GM10266 (cell line): ENCODE measurements at regions not wholly inside any gene's neighbourhood (a gene's known extent, or its start where the extent isn't known, plus 50 kb on each side); places are given as distances from the start of the nearest gene placed in this dataset.

ENCODE experiments used
- DNase-seq: peaks from one replicate; pipeline ENCODE4 v3.0.0; 2012; ENCODE audit errors: extremely low spot score
- TF ChIP-seq, protein P1 (sequence below): IDR thresholded peaks from 2 replicates; pipeline ENCODE4 v1.5.1; 2012; ENCODE audit warnings: mild to moderate bottlenecking, low read depth; ENCODE audit not compliant: control insufficient read depth, insufficient read depth; ENCODE audit errors: missing control alignments

DNA sequence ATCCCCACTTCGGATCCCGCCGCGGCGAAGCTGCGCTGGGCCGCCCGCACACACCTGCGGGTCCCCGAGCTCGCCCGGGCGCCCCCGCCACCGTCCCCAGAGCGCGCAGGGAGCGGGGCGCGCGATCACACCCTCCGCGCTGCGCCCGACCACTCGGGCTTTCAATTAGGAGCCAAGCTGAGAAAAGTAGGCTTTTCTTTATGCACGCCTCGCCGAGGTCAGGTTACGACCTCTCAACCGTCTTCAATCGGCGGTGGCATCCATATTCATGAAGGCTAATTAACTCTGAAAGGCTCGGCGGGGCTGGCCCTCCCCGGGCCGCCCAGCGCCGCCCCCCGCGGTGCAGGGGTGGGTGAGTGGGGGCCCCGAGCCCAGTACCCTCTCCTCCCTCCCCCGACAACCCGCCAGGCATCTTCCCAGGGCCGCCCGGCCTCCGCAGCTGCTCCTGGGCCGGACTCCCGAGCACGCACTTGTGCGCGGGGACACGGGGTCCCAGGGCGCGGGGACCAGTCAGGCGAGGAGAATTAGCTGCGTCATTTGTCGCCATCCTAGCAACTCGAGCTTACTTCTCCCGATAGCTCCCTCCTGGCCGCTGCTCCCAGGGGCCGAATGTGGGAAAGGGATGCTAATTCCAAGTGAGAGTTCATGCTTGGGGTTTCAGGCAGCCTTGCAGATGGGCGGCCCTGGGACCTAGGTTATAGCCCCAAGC is 155.5 kb upstream of the LYZL2 start:
- peak; percentile 74 for DNase-seq
- TF ChIP-seq, protein P1, sequence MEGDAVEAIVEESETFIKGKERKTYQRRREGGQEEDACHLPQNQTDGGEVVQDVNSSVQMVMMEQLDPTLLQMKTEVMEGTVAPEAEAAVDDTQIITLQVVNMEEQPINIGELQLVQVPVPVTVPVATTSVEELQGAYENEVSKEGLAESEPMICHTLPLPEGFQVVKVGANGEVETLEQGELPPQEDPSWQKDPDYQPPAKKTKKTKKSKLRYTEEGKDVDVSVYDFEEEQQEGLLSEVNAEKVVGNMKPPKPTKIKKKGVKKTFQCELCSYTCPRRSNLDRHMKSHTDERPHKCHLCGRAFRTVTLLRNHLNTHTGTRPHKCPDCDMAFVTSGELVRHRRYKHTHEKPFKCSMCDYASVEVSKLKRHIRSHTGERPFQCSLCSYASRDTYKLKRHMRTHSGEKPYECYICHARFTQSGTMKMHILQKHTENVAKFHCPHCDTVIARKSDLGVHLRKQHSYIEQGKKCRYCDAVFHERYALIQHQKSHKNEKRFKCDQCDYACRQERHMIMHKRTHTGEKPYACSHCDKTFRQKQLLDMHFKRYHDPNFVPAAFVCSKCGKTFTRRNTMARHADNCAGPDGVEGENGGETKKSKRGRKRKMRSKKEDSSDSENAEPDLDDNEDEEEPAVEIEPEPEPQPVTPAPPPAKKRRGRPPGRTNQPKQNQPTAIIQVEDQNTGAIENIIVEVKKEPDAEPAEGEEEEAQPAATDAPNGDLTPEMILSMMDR: no peak

DNA sequence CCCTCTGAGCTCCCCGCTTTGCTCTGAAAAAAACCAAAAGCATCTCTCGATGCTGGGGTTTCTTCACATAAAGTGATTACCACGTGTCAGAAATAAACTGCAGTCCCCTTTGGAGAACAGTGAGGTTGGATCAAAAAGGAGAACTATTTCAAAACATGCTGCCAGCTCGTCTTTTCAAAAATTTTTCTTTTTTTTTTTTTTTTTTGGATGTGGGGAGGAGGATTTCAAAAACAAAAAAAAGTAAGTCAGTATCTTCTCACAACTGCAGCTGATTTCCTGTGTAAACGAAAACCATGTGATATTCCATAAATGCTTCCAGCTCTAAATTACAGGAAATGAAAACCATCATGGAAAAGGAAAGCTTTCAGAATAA is 155.0 kb upstream of the LYZL2 start:
- TF ChIP-seq, protein P1: no peak
- DNase-seq: no peak

DNA sequence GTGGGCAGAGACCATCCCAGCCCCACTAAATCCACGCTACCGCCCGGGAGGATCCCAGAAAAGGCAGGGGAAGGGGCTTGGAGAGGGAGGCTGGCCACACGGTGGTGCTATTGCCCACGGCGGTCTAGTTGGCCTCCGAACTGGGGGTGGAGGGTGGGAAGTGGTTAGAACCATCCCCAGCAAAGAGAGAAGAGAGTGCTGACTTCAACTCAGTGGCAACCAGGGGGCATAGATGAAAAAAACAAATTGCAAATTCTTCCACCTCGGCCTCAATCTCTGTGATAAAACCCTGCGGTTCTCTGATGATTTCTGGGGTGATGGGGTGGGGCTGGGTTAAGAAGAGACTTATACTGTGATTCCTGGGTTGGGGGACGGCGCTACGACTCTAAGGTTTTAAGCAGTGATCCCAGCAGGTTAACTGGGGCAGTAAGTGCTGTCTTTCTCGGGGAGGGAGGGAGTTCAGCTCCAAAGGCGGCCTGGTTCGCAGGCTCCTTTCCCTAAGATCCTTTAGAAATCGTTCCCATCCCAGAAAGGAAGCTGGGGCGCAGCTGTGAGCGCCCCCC is 154.5 kb upstream of the LYZL2 start:
- TF ChIP-seq, protein P1: peak; percentile 85
- DNase-seq: peak; percentile 91

DNA sequence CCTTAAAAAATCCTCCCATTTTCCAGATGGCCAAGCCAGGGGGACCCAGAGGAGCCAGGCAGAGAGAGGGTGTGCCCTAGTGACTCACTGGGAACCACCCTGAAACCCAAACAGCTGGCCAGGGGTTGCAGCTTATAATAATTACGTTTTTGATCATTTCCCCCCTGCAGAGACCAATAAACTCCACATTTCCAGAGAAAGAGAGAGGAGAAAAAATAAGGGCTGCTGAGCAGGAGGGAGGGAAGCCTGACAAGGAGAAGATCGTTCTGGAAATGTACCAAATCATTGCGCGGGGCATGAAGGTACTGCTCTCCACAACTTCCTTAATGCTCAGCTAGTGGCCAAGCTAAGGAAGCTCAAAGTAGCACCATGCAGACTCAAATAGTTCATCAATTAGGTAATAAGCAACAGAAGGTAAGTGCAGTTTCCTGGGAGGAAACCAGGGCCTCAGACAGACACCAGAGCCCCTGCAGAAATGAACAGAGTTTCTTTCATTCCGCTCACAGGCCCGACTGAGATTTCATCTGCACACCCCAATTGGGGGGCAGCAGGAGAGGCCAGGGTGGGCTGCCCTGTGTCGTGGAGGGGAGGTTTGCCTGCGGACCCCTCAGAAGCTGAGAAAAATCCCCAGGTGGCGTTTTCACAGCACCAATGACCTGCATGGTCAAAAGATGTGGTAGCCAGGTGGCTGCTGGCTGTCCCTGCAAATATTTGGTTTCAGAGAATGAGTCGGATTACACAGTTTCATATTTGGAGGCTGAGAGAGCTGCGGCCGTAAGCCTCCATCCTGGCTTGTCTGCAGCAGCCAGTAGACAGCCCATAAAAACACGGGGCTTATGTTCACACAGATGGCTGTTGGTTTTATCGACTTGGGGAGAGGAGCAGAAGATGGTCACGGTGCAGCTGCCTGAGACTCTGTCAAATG is 153.2 kb upstream of the LYZL2 start:
- TF ChIP-seq, protein P1: no peak
- no peak for DNase-seq

DNA sequence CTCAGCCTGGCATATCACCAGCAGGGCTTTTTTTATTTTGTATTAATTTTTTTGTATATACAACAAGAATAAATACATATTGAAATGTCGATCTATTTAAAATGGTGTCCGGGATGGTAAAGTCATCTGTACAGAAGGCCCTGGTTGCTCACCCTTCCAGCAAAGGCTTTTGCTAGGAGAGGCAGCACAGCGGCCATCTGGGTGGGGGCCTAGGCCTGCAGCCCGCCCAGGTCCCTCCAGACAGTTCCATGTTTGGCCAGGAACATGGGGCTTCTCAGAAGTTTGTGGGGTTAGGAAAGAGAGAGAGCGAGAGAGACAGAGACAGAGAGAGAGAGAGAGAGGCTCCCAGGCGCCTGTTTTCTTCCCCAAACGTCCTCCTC is 152.6 kb upstream of the LYZL2 start:
- TF ChIP-seq, protein P1: no peak

DNA sequence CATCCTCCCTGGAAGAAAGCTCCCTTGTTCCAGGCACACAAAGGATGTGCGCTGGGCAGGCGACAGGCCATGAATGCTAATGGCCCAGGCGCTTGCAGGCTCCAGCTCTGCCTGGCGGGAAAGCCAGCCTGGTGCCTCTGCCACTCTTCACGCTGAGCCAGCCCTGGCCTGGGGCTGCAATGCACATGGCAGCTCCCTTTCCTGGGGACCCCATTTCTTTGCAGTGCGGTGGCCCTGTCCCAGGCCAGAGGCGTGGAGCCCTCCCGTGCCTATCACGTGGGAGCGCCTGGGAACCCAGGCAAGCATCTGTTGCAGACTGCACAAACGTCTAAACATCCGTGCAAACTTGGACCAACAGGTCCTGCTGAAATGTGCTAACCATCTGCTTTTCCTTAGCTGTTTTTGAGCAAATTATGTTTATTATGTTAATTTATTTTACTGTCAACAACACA is 152.1 kb upstream of the LYZL2 start:
- no peak for DNase-seq
- TF ChIP-seq, protein P1: no peak

More for the DNA sequence above, 152.6 kb upstream of the LYZL2 start:
- DNase-seq: no peak
